VCaP (cell line): ENCODE measurements at regions not wholly inside any gene's neighbourhood (a gene's known extent, or its start where the extent isn't known, plus 50 kb on each side); places are given as distances from the start of the nearest gene placed in this dataset.

Experiments
- H3K27ac ChIP-seq: fragments of 450-650 bp; 2 replicates; pipeline ENCODE4 v1.5.1; 2017
- CTCF ChIP-seq: fragments of 450-650 bp; conservative IDR thresholded peaks from 2 replicates; pipeline ENCODE4 v1.5.1; 2017; ENCODE audit warnings: mild to moderate bottlenecking, moderate library complexity

- no peak for TF ChIP-seq CTCF
- no peak overlapping the region for H3K27ac ChIP-seq
These were observed 201.6 kb downstream of the SLITRK5 start for GRCh38 chr13:87872813-87873212.

- H3K27ac ChIP-seq: no peak overlapping the region
- no peak for TF ChIP-seq CTCF
These were observed 206.3 kb downstream of the SLITRK5 start for GRCh38 chr13:87877477-87877876.

GRCh38 chr13:87878706-87879105 is 207.5 kb downstream of the SLITRK5 start:
- no peak overlapping the region for H3K27ac ChIP-seq
- no peak for TF ChIP-seq CTCF

DNA sequence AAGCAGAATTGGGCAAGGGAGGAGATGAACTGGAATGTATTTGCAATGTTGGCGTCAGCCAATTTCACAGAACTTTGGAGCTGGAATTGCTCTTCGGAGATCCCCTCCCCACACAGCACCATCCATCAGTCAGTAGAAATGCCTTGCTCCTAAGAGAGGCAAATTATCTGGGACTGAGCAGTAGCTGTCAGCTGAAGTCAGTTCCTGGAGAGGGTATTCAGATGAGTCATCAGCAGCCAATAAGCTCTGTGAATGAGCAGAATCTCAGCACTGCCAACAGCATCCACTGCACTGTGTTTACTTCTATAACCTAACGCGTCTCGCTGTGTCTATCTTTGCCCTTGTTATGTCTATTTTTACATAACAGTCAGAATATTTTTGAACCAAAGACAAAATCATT is 213.7 kb downstream of the SLITRK5 start:
- H3K27ac ChIP-seq: no peak overlapping the region
- no peak for TF ChIP-seq CTCF

GRCh38 chr13:87887459-87888123 is 216.4 kb downstream of the SLITRK5 start:
- no peak for TF ChIP-seq CTCF
- H3K27ac ChIP-seq: no peak overlapping the region

DNA sequence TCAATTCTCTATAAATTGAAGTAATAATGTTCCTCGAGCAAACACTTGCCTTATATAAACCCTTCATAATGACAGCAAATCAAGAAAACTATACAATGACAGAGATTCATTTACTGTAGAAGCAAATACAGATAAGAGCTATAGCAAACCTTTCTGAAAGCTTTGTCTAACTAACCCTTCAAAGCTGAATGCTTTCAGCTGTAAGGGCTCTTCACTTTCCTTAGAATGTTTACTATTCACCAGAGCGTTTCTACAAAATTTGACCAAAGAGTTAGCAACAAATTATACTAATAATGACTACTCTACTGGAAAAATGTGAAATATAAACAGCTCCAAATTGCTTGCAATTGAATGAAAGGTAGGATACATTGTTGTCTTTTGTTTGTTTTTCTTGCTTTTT is 218.1 kb downstream of the SLITRK5 start:
- no peak for TF ChIP-seq CTCF
- no peak overlapping the region for H3K27ac ChIP-seq

DNA sequence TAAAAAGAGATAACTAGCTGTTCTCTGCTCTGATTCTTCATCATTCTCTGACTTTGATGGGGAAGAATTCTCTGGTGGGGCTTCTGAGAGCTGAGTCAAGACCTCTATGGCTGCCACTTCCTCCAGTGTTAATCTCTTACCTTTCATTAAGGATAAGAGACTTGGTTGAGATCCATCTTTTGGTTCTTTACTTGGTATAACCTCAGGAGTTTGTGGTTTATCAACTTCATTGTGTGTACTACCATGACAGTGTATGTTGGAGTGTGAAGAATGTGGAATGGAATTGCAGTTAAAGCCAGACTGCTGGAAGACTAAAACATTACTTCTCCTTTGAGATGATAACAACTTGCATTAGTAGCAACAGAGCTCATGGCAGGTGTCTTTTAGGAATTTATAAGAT is 222.0 kb downstream of the SLITRK5 start:
- no peak overlapping the region for H3K27ac ChIP-seq
- TF ChIP-seq CTCF: no peak
